Esophagus squamous epithelium (tissue), 5 donors: ENCODE measurements at regions not wholly inside any gene's neighbourhood (a gene's known extent, or its start where the extent isn't known, plus 50 kb on each side); places are given as distances from the start of the nearest gene placed in this dataset.

Source experiments
- DNase-seq: peaks from one replicate; lab custom pipeline; 2025; lab: John Stamatoyannopoulos, UW
- H3K27ac ChIP-seq, 4 donors: fragments of 200-600 bp; sonication (generic); one replicate each; pipeline ENCODE4 v1.5.1; 2016 to 2019; ENCODE audit warnings: mild to moderate bottlenecking in 1 of 4
- H3K27me3 ChIP-seq, 4 donors: fragments of 200-600 bp; sonication (generic); 1 replicate in 3 of 4; 2 replicates in 1 of 4; pipeline versions ENCODE4 v1.5.1 to v1.6.0; 2017 to 2021; ENCODE audit warnings: antibody characterized with exemption in 1 of 4
- H3K36me3 ChIP-seq, 3 donors: fragments of 200-600 bp; sonication (generic); one replicate each; pipeline ENCODE4 v1.5.1; 2016 to 2019
- H3K4me1 ChIP-seq, 3 donors: fragments of 200-600 bp; sonication (generic); one replicate each; pipeline ENCODE4 v1.5.1; 2017 to 2019
- H3K4me3 ChIP-seq, 4 donors: fragments of 200-600 bp; sonication (generic); 1 replicate in 3 of 4; 2 replicates in 1 of 4; pipeline ENCODE4 v1.5.1; 2016 to 2019; ENCODE audit warnings: mild to moderate bottlenecking in 2 of 4, moderate library complexity in 1 of 4
- H3K9me3 ChIP-seq, 3 donors: fragments of 200-600 bp; sonication (generic); one replicate each; pipeline ENCODE4 v1.5.1; 2016 to 2019
- POLR2A ChIP-seq, 4 donors: fragments of 450-650 bp; IDR thresholded peaks; one replicate each; pipeline ENCODE4 v1.6.1; 2017; ENCODE audit warnings: antibody characterized with exemption in 4 of 4, mild to moderate bottlenecking in 4 of 4, moderate library complexity in 3 of 4
- WGBS, 2 donors: methylation state at CpG; one replicate each; pipeline ENCODE4 v1.1.5; 2018; 5-methylcytosine and 5-hydroxymethylcytosine counted together
- intact Hi-C: fragments of 100-400 bp; cut with DNase I; formaldehyde crosslinking; loops from one replicate; pipeline ENCODE4 v1.15.0; 2022
- TF ChIP-seq, protein P1 (sequence below), 6 experiments: fragments of 450-650 bp in 4 of 6; fragments of 200-600 bp in 2 of 6; sonication (generic) in 2 of 6; IDR thresholded peaks; one replicate each; pipeline ENCODE4 v1.5.1; 2016 to 2019; ENCODE audit warnings: antibody characterized with exemption in 6 of 6, mild to moderate bottlenecking in 4 of 6, moderate library complexity in 4 of 6
- donor health status: DM: yes; HTN: yes; CAD: no.

DNA sequence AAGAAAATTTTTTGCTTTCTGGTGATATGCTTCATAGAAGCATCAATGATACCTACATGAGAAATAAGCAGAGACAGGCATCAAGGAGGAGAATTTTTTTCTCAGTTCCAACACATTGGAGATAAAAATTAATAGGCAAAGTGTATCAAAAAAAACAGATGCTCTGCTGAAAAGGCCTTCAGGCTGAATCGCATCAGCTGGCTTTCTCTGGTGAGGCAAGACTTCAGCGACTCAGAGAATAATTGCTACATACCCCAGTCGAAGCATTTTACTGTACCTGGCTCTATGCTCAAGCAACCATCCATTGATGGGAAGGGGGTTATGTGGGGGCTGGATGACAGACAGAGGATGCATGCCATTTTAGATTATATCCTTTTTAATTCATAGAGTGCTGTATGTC lies 415.1 kb downstream of the TFAP2A start:
- Histone ChIP-seq H3K9me3 (no peaks in the 10 kb centered on the region), H3K4me1 (no peaks in the 10 kb centered on the region), H3K27me3 (no peaks in the 10 kb centered on the region), H3K36me3 (no peaks in the 10 kb centered on the region), H3K4me3 (no peak overlapping the region), H3K27ac (no peak overlapping the region)
- WGBS, 2 donors = 44 to 63% methylated on average over 3 of the region's 3 CpGs
- no peak for TF ChIP-seq POLR2A (IDR thresholded peaks at IDR 0.05)
- TF ChIP-seq, protein P1, sequence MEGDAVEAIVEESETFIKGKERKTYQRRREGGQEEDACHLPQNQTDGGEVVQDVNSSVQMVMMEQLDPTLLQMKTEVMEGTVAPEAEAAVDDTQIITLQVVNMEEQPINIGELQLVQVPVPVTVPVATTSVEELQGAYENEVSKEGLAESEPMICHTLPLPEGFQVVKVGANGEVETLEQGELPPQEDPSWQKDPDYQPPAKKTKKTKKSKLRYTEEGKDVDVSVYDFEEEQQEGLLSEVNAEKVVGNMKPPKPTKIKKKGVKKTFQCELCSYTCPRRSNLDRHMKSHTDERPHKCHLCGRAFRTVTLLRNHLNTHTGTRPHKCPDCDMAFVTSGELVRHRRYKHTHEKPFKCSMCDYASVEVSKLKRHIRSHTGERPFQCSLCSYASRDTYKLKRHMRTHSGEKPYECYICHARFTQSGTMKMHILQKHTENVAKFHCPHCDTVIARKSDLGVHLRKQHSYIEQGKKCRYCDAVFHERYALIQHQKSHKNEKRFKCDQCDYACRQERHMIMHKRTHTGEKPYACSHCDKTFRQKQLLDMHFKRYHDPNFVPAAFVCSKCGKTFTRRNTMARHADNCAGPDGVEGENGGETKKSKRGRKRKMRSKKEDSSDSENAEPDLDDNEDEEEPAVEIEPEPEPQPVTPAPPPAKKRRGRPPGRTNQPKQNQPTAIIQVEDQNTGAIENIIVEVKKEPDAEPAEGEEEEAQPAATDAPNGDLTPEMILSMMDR (IDR thresholded peaks at IDR 0.05) = no peak
- no peak for DNase-seq
- intact Hi-C loops = no loop called here

DNA sequence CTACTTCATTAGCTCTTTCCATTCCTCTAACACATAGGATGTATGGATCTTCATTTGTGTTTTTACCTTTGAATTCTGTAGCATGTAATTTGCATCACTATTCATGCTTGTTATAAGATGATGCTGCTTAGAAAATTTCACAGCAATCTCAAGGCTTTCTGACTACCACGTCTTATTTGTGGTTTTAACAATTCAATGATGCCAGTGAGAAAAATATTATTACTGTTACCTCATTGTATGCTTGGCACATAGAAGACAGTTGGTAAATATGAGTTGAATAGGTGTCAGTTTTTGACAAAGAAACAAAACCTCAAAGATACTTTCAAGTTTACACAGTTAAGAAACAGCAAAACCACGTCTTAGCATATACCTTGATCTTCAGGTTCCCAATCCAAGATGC lies 428.6 kb downstream of the TFAP2A start:
- Histone ChIP-seq H3K27me3 (no peaks in the 10 kb centered on the region), H3K9me3 (no peaks in the 10 kb centered on the region), H3K4me1 (no peaks in the 10 kb centered on the region), H3K36me3 (no peaks in the 10 kb centered on the region), H3K4me3 (no peak overlapping the region), H3K27ac (no peak overlapping the region)
- intact Hi-C loops = no loop called here
- DNase-seq = no peak
- TF ChIP-seq, protein P1 (IDR thresholded peaks at IDR 0.05) = no peak
- TF ChIP-seq POLR2A (IDR thresholded peaks at IDR 0.05) = no peak
- WGBS, 2 donors = 23 to 31% methylated on average over 2 of the region's 2 CpGs

DNA sequence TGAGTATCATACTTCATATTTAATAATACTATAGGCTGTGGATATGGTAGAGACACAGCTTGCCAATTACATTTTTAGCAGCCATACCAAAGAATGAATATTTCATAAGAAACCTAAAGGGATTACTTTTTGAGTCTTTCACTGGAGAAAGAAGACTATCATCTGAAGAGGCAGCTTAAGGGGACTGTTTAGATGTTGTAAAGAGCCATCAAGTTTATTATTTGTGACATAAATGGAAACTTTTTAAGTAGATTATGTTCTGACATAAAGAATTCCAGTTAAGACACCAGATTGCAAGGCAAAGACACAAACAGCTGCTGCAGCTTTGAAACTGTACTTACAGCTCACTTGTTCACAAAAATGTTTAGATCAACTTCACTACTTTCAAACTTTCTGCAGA lies 429.4 kb downstream of the TFAP2A start:
- no peak overlapping the region for H3K27ac ChIP-seq
- intact Hi-C loops = no loop called here
- H3K4me1 ChIP-seq = no peaks in the 10 kb centered on the region
- H3K36me3 ChIP-seq = no peaks in the 10 kb centered on the region
- H3K9me3 ChIP-seq = no peaks in the 10 kb centered on the region
- no peak for TF ChIP-seq POLR2A (IDR thresholded peaks at IDR 0.05)
- TF ChIP-seq, protein P1 (IDR thresholded peaks at IDR 0.05) = no peak
- no peaks in the 10 kb centered on the region for H3K27me3 ChIP-seq
- no peak for DNase-seq
- no peak overlapping the region for H3K4me3 ChIP-seq

DNA sequence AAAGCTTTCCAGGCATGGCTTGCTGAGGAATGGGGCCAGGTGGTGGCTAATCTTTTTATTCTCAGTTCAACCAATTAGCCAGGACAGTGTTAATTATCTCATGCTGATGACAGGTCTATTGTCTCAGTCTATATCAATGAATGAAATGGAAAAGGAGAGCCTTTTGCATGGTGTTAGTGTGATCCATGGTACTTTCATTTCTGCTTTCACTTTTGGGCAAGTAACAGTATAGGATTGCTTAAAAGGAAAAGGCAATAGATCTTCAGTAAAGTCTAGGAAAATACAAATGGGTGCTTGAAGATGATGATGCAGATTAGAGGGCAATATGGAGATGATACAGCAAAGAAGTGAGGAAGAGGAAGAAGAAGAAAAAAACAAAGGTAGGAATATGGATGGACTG lies 430.3 kb downstream of the TFAP2A start:
- no peak overlapping the region for H3K27ac ChIP-seq
- H3K27me3 ChIP-seq = no peaks in the 10 kb centered on the region
- intact Hi-C loops = no loop called here
- no peak overlapping the region for H3K4me3 ChIP-seq
- TF ChIP-seq, protein P1 (IDR thresholded peaks at IDR 0.05) = no peak
- no peak for TF ChIP-seq POLR2A (IDR thresholded peaks at IDR 0.05)
- no peaks in the 10 kb centered on the region for H3K9me3 ChIP-seq
- DNase-seq = no peak
- H3K36me3 ChIP-seq = no peaks in the 10 kb centered on the region
- H3K4me1 ChIP-seq = no peaks in the 10 kb centered on the region

DNA sequence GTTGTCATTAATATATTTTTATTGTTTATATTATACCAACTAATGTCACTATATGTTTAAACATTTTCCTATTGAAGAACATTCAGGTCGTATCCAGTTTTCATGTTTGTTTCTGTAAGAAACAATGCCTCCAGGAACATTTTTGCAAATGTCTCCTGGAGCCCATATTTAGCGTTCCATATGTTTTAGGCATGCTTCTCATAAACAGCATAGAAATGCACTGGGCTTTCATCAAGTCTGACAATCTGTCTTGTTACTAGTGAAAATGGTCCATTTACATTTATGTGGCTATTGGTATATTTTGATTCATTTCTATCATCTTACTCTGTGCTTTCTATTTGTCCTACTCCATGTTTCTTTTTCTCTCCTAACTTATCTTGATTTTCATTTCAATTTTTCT lies 431.7 kb downstream of the TFAP2A start:
- TF ChIP-seq POLR2A (IDR thresholded peaks at IDR 0.05) = no peak
- TF ChIP-seq, protein P1 (IDR thresholded peaks at IDR 0.05) = no peak
- 79 to 86% methylated on average over 2 of the region's 2 CpGs for WGBS, 2 donors
- no peaks in the 10 kb centered on the region for H3K27me3 ChIP-seq
- no peak overlapping the region for H3K4me3 ChIP-seq
- H3K9me3 ChIP-seq = no peaks in the 10 kb centered on the region
- no peaks in the 10 kb centered on the region for H3K36me3 ChIP-seq
- H3K27ac ChIP-seq = no peak overlapping the region
- no peak for DNase-seq
- intact Hi-C loops = no loop called here
- peaks cover 0 to 10% (median 4%) of the 10 kb centered on the region in 3 donors for H3K4me1 ChIP-seq
